AG20443 (cell line): ENCODE measurements at regions not wholly inside any gene's neighbourhood (a gene's known extent, or its start where the extent isn't known, plus 50 kb on each side); places are given as distances from the start of the nearest gene placed in this dataset.
"Not testable (repeated sequence)": the region's sequence is repeated elsewhere in the genome, so short reads cannot be mapped to it uniquely, and the experiment has no call there.

Experiments
- DNase-seq: peaks from one replicate; pipeline ENCODE4 v3.0.0; 2012; ENCODE audit warnings: low spot score, mixed read lengths

GRCh38 chr17:59494757-59495368 lies 70.5 kb upstream of the DHX40 start:
- DNase-seq: no peak

- no peak for DNase-seq
Observed at GRCh38 chr17:59496178-59496577, 69.2 kb upstream of the DHX40 start.

- no peak for DNase-seq
Observed at GRCh38 chr17:59498530-59499307, 66.7 kb upstream of the DHX40 start.

GRCh38 chr17:59500086-59500655 lies 65.2 kb upstream of the DHX40 start:
- not testable (repeated sequence) for DNase-seq

GRCh38 chr17:59501690-59502089 lies 63.7 kb upstream of the DHX40 start:
- no peak for DNase-seq

GRCh38 chr17:59502800-59503199 lies 62.6 kb upstream of the DHX40 start:
- DNase-seq: no peak

- no peak for DNase-seq
Observed at GRCh38 chr17:59503500-59503899, 61.9 kb upstream of the DHX40 start.

GRCh38 chr17:59504821-59505220 lies 60.6 kb upstream of the DHX40 start:
- no peak for DNase-seq

- DNase-seq: peak; percentile 20
Observed at GRCh38 chr17:59505610-59506276, 59.7 kb upstream of the DHX40 start.

- peak; percentile 68 for DNase-seq
Observed at GRCh38 chr17:59506894-59507726, 58.3 kb upstream of the DHX40 start.

- no peak for DNase-seq
Observed at GRCh38 chr17:59508999-59509625, 56.3 kb upstream of the DHX40 start.

GRCh38 chr17:59510611-59511010 lies 54.8 kb upstream of the DHX40 start:
- no peak for DNase-seq

- no peak for DNase-seq
Observed at GRCh38 chr17:59511726-59512125, 53.7 kb upstream of the DHX40 start.

- no peak for DNase-seq
Observed at GRCh38 chr17:59512844-59513385, 52.5 kb upstream of the DHX40 start.

GRCh38 chr17:59513934-59514841 lies 51.2 kb upstream of the DHX40 start:
- DNase-seq: no peak
